22Rv1 (cell line): ENCODE measurements at regions not wholly inside any gene's neighbourhood (a gene's known extent, or its start where the extent isn't known, plus 50 kb on each side); places are given as distances from the start of the nearest gene placed in this dataset.

ENCODE experiments used
- ZFX ChIP-seq: fragments of 450-650 bp; IDR thresholded peaks from 2 replicates; pipeline ENCODE4 v1.6.1; 2017; ENCODE audit warnings: antibody characterized with exemption, borderline replicate concordance
- TF ChIP-seq, protein P1 (sequence below): fragments of 450-650 bp; IDR thresholded peaks from 2 replicates; pipeline ENCODE4 v1.5.1; 2017; ENCODE audit warnings: mild to moderate bottlenecking

DNA sequence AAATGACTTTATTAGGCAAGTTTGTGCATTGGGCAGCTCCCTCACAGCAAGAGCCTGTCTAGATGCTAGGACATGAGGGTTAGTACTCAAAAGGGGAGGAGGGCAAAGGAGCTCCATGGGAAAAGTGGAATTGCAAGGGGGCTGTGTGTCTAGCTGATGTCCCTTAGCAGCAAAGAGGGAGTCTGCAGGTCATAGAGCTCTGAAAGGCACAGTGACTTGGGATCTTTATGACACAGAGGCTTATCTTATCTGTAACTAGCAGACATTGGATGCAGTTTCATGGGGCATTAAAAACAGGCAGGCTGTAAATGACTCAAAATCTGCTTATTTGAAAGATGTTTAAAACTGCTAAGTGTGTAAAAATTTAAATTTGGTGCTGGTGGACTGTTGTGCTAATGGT is 556.2 kb upstream of the FZD8 start:
- TF ChIP-seq, protein P1, sequence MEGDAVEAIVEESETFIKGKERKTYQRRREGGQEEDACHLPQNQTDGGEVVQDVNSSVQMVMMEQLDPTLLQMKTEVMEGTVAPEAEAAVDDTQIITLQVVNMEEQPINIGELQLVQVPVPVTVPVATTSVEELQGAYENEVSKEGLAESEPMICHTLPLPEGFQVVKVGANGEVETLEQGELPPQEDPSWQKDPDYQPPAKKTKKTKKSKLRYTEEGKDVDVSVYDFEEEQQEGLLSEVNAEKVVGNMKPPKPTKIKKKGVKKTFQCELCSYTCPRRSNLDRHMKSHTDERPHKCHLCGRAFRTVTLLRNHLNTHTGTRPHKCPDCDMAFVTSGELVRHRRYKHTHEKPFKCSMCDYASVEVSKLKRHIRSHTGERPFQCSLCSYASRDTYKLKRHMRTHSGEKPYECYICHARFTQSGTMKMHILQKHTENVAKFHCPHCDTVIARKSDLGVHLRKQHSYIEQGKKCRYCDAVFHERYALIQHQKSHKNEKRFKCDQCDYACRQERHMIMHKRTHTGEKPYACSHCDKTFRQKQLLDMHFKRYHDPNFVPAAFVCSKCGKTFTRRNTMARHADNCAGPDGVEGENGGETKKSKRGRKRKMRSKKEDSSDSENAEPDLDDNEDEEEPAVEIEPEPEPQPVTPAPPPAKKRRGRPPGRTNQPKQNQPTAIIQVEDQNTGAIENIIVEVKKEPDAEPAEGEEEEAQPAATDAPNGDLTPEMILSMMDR = no peak
- TF ChIP-seq ZFX = no peak
